Body of pancreas (tissue), 4 donors: ENCODE measurements at regions not wholly inside any gene's neighbourhood (a gene's known extent, or its start where the extent isn't known, plus 50 kb on each side); places are given as distances from the start of the nearest gene placed in this dataset.

Experiments
- ATAC-seq: fragments of 150-250 bp; one replicate; pipeline ENCODE4 v1.9.1; 2016
- DNase-seq, 4 donors: peaks; one replicate each; pipeline ENCODE4 v3.0.0-alpha.2; 2019
- H3K27ac ChIP-seq, 4 donors: fragments of 200-600 bp; sonication (generic); 1 replicate in 3 of 4; 2 replicates in 1 of 4; pipeline versions ENCODE4 v1.5.1 to v1.6.1; 2016 to 2019; ENCODE audit warnings: mild to moderate bottlenecking in 1 of 4, mixed read lengths in 1 of 4, moderate library complexity in 1 of 4
- H3K27me3 ChIP-seq, 2 donors: fragments of 200-600 bp; sonication (generic); one replicate each; pipeline ENCODE4 v1.6.0; 2016; ENCODE audit warnings: mild to moderate bottlenecking in 1 of 2
- H3K36me3 ChIP-seq, 2 donors: fragments of 200-600 bp; sonication (generic); replicated peaks in 1 of 2; 2 replicates each; pipeline ENCODE4 v1.5.1; 2016; ENCODE audit warnings: low read depth in 2 of 2; ENCODE audit not compliant: insufficient read depth in 1 of 2
- H3K4me1 ChIP-seq: fragments of 200-600 bp; sonication (generic); one replicate; pipeline ENCODE4 v1.6.0; 2016
- H3K4me3 ChIP-seq, 2 donors: fragments of 200-600 bp; sonication (generic); 1 replicate in 1 of 2; 2 replicates in 1 of 2; pipeline ENCODE4 v1.5.1; 2016 to 2019
- H3K9me3 ChIP-seq, 3 donors: fragments of 200-600 bp; sonication (generic); 1 replicate in 2 of 3; 2 replicates in 1 of 3; pipeline ENCODE4 v1.5.1; 2016
- POLR2A ChIP-seq, 3 donors: fragments of 450-650 bp; IDR thresholded peaks; one replicate each; pipeline ENCODE4 v1.6.1; 2016; ENCODE audit warnings: antibody characterized with exemption in 3 of 3, mild to moderate bottlenecking in 2 of 3
- WGBS, 2 donors: methylation state at CpG; one replicate each; pipeline ENCODE4 v1.1.5; 2017; 5-methylcytosine and 5-hydroxymethylcytosine counted together
- intact Hi-C: fragments of 100-400 bp; cut with DNase I; formaldehyde crosslinking; loops from one replicate; pipeline ENCODE4 v1.15.1; 2023
- TF ChIP-seq, protein P1 (sequence below), 7 experiments: fragments of 450-650 bp in 4 of 7; fragments of 200-600 bp in 3 of 7; sonication (generic) in 3 of 7; IDR thresholded peaks; one replicate each; pipeline ENCODE4 v1.5.1; 2016 to 2019; ENCODE audit warnings: antibody characterized with exemption in 7 of 7

DNA sequence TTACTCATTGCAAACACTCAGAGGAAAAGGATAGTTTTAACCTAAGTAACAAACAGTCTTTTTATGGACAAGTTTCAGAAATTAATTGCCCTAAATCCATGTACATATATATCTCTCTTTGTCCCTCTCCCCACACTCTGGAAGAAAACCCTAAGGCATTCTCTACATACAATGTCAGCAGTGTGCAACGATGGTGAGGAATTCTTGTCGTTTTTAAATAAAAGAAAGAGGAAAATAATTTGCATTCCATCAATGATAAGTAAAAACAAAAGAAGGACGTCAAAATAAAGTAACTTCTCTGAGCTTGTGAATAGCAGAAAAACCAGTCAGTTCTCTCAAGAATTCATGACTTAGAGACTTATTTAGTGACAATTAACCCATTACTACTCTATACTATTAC, 550.5 kb upstream of the DIPK2B start:
- no peak for DNase-seq
- no peak overlapping the region for H3K27ac ChIP-seq
- no peaks in the 10 kb centered on the region for H3K9me3 ChIP-seq
- WGBS, 2 donors, result 4 to 15% methylated on average over 3 of the region's 3 CpGs
- no peak overlapping the region for H3K4me3 ChIP-seq
- intact Hi-C loops, result no loop called here
- no peak for ATAC-seq
- H3K27me3 ChIP-seq, result no peaks in the 10 kb centered on the region
- TF ChIP-seq, protein P1, sequence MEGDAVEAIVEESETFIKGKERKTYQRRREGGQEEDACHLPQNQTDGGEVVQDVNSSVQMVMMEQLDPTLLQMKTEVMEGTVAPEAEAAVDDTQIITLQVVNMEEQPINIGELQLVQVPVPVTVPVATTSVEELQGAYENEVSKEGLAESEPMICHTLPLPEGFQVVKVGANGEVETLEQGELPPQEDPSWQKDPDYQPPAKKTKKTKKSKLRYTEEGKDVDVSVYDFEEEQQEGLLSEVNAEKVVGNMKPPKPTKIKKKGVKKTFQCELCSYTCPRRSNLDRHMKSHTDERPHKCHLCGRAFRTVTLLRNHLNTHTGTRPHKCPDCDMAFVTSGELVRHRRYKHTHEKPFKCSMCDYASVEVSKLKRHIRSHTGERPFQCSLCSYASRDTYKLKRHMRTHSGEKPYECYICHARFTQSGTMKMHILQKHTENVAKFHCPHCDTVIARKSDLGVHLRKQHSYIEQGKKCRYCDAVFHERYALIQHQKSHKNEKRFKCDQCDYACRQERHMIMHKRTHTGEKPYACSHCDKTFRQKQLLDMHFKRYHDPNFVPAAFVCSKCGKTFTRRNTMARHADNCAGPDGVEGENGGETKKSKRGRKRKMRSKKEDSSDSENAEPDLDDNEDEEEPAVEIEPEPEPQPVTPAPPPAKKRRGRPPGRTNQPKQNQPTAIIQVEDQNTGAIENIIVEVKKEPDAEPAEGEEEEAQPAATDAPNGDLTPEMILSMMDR (IDR thresholded peaks at IDR 0.05), result no peak
- no peaks in the 10 kb centered on the region for H3K4me1 ChIP-seq
- no peaks in the 10 kb centered on the region for H3K36me3 ChIP-seq

DNA sequence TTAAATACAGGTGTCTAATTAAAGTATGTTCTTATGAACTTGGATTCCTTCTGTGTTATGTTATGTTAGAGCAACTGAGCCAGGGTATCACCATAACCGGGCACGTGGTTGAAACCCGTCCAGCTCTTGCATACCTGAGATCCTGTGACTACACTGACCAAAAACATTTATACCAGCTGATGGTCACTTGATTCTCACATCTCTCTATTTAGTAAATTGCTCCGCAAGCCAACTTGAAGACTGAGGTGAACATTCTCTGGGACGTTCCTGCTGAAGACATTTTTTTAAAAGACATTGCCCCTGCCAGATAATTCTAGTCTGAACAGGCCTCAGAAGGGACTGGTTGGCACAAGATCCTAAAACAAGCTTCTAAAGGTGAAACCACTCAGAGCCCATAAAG, 550.0 kb upstream of the DIPK2B start:
- H3K36me3 ChIP-seq, result no peaks in the 10 kb centered on the region
- intact Hi-C loops, result no loop called here
- no peaks in the 10 kb centered on the region for H3K27me3 ChIP-seq
- H3K4me1 ChIP-seq, result no peaks in the 10 kb centered on the region
- H3K9me3 ChIP-seq, result no peaks in the 10 kb centered on the region
- 52 to 56% methylated on average over 5 of the region's 5 CpGs for WGBS, 2 donors
- TF ChIP-seq, protein P1 (IDR thresholded peaks at IDR 0.05), result no peak
- TF ChIP-seq POLR2A (IDR thresholded peaks at IDR 0.05), result no peak
- H3K27ac ChIP-seq, result no peak overlapping the region
- ATAC-seq (no peak), DNase-seq (peak in 1 of 4 donors; percentile 13)
- H3K4me3 ChIP-seq, result no peak overlapping the region

DNA sequence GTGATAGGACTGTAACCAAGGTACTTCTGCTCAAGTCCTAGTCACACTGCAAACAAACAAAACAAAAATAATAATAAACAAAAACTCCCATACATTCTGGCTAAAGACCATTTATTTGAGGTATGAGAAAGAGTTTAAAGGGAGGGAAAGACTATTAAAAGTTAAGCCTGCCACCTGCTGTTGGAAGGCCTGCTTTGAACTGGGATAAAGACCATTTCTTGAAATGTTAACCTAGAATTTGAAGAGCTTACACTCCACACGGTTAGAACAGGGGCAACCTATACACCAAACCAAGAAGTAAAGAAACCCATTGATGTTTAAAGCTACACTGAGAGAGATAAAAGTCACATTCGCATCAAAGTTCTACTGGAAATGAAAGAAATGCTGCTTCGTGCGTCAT, 548.7 kb upstream of the DIPK2B start:
- 61 to 70% methylated on average over 4 of the region's 4 CpGs for WGBS, 2 donors
- TF ChIP-seq POLR2A (IDR thresholded peaks at IDR 0.05), result no peak
- TF ChIP-seq, protein P1 (IDR thresholded peaks at IDR 0.05), result peak in 4 of 7 experiments; percentile 11 to 24 (median 18)
- H3K4me3 ChIP-seq, result no peak overlapping the region
- H3K27ac ChIP-seq, result no peak overlapping the region
- ATAC-seq, result no peak
- H3K36me3 ChIP-seq, result no peaks in the 10 kb centered on the region
- H3K27me3 ChIP-seq, result no peaks in the 10 kb centered on the region
- no peaks in the 10 kb centered on the region for H3K9me3 ChIP-seq
- DNase-seq, result no peak
- no peaks in the 10 kb centered on the region for H3K4me1 ChIP-seq
- intact Hi-C loops, result no loop called here

DNA sequence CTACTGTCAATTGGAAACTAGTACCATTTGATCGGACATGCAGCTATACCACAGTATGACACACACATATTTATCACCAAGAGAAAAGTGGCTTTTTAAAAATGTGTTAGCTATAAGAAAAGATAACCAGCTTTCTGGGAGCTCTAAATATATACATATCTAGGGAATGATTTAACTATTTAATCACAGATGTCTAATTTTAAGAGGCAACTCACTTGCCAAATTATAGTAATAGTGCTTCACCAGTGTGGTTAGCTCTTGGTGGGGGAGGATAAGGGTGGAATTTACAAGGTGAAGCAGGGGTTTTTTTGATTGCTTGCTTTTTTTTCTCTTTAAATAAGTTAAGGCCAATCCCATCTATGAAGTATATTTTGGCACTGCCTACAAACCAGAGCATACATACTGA, 547.7 kb upstream of the DIPK2B start:
- no peaks in the 10 kb centered on the region for H3K27me3 ChIP-seq
- TF ChIP-seq, protein P1 (IDR thresholded peaks at IDR 0.05), result no peak
- no peak for TF ChIP-seq POLR2A (IDR thresholded peaks at IDR 0.05)
- H3K9me3 ChIP-seq, result no peaks in the 10 kb centered on the region
- no peaks in the 10 kb centered on the region for H3K36me3 ChIP-seq
- H3K27ac ChIP-seq, result no peak overlapping the region
- ATAC-seq, result no peak
- 77 to 79% methylated on average over 1 of the region's 1 CpG for WGBS, 2 donors
- no peak overlapping the region for H3K4me3 ChIP-seq
- H3K4me1 ChIP-seq, result no peaks in the 10 kb centered on the region
- intact Hi-C loops, result no loop called here
- no peak for DNase-seq

DNA sequence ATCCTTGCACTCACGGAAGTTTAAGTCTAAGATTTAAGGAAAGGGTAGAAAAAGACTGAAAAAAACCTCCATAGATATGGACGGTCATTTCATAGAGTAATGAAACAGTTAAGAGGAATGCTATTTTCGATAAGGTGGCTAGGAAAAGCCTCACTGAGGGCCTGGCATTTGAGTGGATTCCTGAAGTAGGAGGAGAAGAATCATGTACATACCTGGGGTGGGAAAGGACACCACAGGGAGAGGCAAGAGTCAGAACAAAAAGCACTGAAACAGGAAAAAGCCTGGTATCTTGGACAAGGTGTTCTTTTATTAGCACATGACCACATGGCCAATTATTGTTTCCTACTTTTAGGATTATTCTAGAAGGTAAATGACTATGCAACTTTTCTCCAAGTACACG, 547.2 kb upstream of the DIPK2B start:
- no peak for ATAC-seq
- H3K4me1 ChIP-seq, result no peaks in the 10 kb centered on the region
- no peak for TF ChIP-seq POLR2A (IDR thresholded peaks at IDR 0.05)
- TF ChIP-seq, protein P1 (IDR thresholded peaks at IDR 0.05), result no peak
- intact Hi-C loops, result no loop called here
- H3K36me3 ChIP-seq, result no peaks in the 10 kb centered on the region
- no peaks in the 10 kb centered on the region for H3K9me3 ChIP-seq
- H3K27me3 ChIP-seq, result no peaks in the 10 kb centered on the region
- 29 to 38% methylated on average over 4 of the region's 4 CpGs for WGBS, 2 donors
- H3K4me3 ChIP-seq, result no peak overlapping the region
- no peak overlapping the region for H3K27ac ChIP-seq
- no peak for DNase-seq
